ENCODE measurements at regions not wholly inside any gene's neighbourhood (a gene's known extent, or its start where the extent isn't known, plus 50 kb on each side); places are given as distances from the start of the nearest gene placed in this dataset.

DNA sequence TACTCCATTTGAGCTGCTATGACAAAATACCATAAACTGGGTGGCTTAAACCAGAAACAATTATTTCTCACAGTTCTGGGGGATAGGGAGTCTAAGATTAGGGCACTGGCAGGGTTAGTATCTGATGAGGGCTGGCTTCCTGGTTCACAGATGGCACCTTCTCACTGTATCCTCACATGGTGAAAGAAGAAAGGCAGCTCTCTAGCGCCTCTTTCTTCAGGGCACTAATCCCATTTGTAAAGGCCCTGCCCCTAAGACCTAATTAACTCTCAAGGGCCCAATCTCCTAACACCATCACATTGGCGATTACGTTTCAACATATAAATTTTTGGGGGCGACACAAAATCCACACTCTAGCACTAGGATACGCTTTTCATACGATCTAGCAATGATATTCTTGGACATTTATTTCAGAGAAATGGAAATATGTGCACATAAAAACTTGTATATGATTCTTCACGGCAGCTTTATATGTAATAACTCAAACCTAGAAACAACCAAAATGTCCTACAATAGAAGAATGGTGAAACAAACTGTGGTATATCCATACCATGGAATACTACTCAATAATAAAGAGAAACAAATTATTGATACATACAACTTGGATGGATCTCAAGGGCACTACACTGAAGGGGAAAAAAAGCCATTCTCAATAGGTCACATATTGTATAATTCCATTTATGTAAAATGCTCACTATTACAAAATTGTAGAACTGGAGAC is 111.0 kb downstream of the BCL2L11 start:
- peak; percentile 20 for TF ChIP-seq CTCF (conservative IDR thresholded peaks at IDR 0.05)
- no peak for TF ChIP-seq ZFX (IDR thresholded peaks at IDR 0.05)
